ENCODE measurements at regions not wholly inside any gene's neighbourhood (a gene's known extent, or its start where the extent isn't known, plus 50 kb on each side); places are given as distances from the start of the nearest gene placed in this dataset.

GRCh38 chr13:72313546-72313945 lies 413.9 kb downstream of the MZT1 start:
- Histone ChIP-seq H3K4me1 (ENCODE audit: control insufficient read depth in 1 of 2, insufficient read depth in 2 of 2, low read length in 2 of 2) (no peaks in the 10 kb centered on the region), H3K27ac (ENCODE audit: low read depth in 1 of 2, low read length in 2 of 2) (no peak overlapping the region), H3K9me3 (replicated peaks in 1 of 2; ENCODE audit: control insufficient read depth in 1 of 2, insufficient read depth in 1 of 2, low read length in 2 of 2) (peaks cover 0 to 4% of the 10 kb centered on the region in 2 donors), H3K9ac (ENCODE audit: insufficient read depth, low read length, poor library complexity, severe bottlenecking) (no peak overlapping the region), H3K79me2 (ENCODE audit: insufficient read depth, low read length) (no peaks in the 10 kb centered on the region), H3K4me3 (replicated peaks in 1 of 3; ENCODE audit: low read depth in 2 of 3, low read length in 3 of 3) (no peak overlapping the region), H3K36me3 (replicated peaks in 1 of 2; ENCODE audit: control insufficient read depth in 1 of 2, insufficient read depth in 2 of 2, low read length in 2 of 2) (no peaks in the 10 kb centered on the region), H3K27me3 (ENCODE audit: control insufficient read depth in 2 of 2, insufficient read depth in 2 of 2, low read length in 2 of 2) (no peaks in the 10 kb centered on the region), H3K4me2 (replicated peaks; ENCODE audit: extremely low read depth, low read length, poor library complexity, severe bottlenecking) (no peak overlapping the region), H2AFZ (ENCODE audit: insufficient read depth, low read depth, low read length, poor library complexity, severe bottlenecking) (no peak overlapping the region), H4K20me1 (ENCODE audit: insufficient read depth, low read length) (no peaks in the 10 kb centered on the region)
- Mint-ChIP-seq H3K9me3 (peaks cover 0 to 6% (median 3%) of the 10 kb centered on the region in 7 donors), H3K27ac (peak overlapping the region in 1 of 7 donors; percentile 36), H3K4me3 (no peak overlapping the region), H3K27me3 (ENCODE audit: low read depth in 3 of 3) (peaks cover 0 to 2% (median 0%) of the 10 kb centered on the region in 3 donors), H3K4me1 (no peaks in the 10 kb centered on the region), H3K36me3 (no peaks in the 10 kb centered on the region)
- intact Hi-C loops (cut with micrococcal nuclease): no loop called here
- DNase-seq: no peak
- TF ChIP-seq CTCF (IDR thresholded peaks at IDR 0.05): no peak
- WGBS (ENCODE audit: insufficient coverage): 90% methylated on average over 3 of the region's 7 CpGs

- H3K9me3 Mint-ChIP-seq: peaks cover 0 to 3% (median 1%) of the 10 kb centered on the region in 7 donors
- Histone ChIP-seq H4K20me1 (ENCODE audit: insufficient read depth, low read length) (no peaks in the 10 kb centered on the region), H3K4me2 (replicated peaks; ENCODE audit: extremely low read depth, low read length, poor library complexity, severe bottlenecking) (no peak overlapping the region), H2AFZ (ENCODE audit: insufficient read depth, low read depth, low read length, poor library complexity, severe bottlenecking) (no peak overlapping the region), H3K36me3 (replicated peaks in 1 of 2; ENCODE audit: control insufficient read depth in 1 of 2, insufficient read depth in 2 of 2, low read length in 2 of 2) (no peaks in the 10 kb centered on the region), H3K4me3 (replicated peaks in 1 of 3; ENCODE audit: low read depth in 2 of 3, low read length in 3 of 3) (no peak overlapping the region), H3K27ac (ENCODE audit: low read depth in 1 of 2, low read length in 2 of 2) (no peak overlapping the region), H3K4me1 (ENCODE audit: control insufficient read depth in 1 of 2, insufficient read depth in 2 of 2, low read length in 2 of 2) (no peaks in the 10 kb centered on the region), H3K9me3 (replicated peaks in 1 of 2; ENCODE audit: control insufficient read depth in 1 of 2, insufficient read depth in 1 of 2, low read length in 2 of 2) (peaks cover 0 to 2% of the 10 kb centered on the region in 2 donors), H3K9ac (ENCODE audit: insufficient read depth, low read length, poor library complexity, severe bottlenecking) (no peak overlapping the region), H3K27me3 (ENCODE audit: control insufficient read depth in 2 of 2, insufficient read depth in 2 of 2, low read length in 2 of 2) (no peaks in the 10 kb centered on the region), H3K79me2 (ENCODE audit: insufficient read depth, low read length) (no peaks in the 10 kb centered on the region)
- DNase-seq: no peak
- no peaks in the 10 kb centered on the region for H3K27me3 Mint-ChIP-seq (ENCODE audit: low read depth in 3 of 3)
- WGBS (ENCODE audit: insufficient coverage): 100% methylated on average over 1 of the region's 7 CpGs
- no peak for TF ChIP-seq CTCF (IDR thresholded peaks at IDR 0.05)
- H3K4me3 Mint-ChIP-seq: no peak overlapping the region
- H3K36me3 Mint-ChIP-seq: no peaks in the 10 kb centered on the region
- H3K27ac Mint-ChIP-seq: no peak overlapping the region
- H3K4me1 Mint-ChIP-seq: no peaks in the 10 kb centered on the region
- intact Hi-C loops (cut with micrococcal nuclease): no loop called here
These were observed 423.3 kb downstream of the MZT1 start for GRCh38 chr13:72303941-72304746.

Measured in CD14-positive monocyte (primary cell).